GM20431 (cell line): ENCODE measurements at regions not wholly inside any gene's neighbourhood (a gene's known extent, or its start where the extent isn't known, plus 50 kb on each side); places are given as distances from the start of the nearest gene placed in this dataset.
"Not testable (repeated sequence)": the region's sequence is repeated elsewhere in the genome, so short reads cannot be mapped to it uniquely, and the experiment has no call there.

ENCODE experiments used
- in situ Hi-C: fragments of 300-500 bp; cut with MseI, MboI; formaldehyde crosslinking; loops from one replicate; pipeline ENCODE4 v1.15.0; 2020; ENCODE audit warnings: low sequenced_read_pairs; ENCODE audit not compliant: unreplicated experiment

DNA sequence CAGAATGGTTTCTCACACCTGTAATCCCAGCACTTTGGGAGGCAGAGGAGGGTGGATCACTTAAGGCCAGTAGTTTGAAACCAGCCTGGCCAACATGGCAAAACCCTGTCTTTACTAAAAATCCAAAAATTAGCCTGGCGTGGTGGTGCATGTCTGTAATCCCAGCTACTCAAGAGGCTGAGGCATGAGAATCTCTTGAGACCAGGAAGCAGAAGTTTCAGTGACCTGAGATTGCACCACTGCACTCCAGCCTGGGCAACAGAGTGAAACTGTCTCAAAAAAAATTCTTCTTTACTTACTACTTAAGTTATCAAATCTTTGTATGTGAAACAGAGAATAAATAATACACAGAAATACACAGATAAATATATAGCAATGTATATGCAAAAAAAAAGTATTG, 210.2 kb upstream of the NRG3 start:
- in situ Hi-C loops, result not testable (repeated sequence)

DNA sequence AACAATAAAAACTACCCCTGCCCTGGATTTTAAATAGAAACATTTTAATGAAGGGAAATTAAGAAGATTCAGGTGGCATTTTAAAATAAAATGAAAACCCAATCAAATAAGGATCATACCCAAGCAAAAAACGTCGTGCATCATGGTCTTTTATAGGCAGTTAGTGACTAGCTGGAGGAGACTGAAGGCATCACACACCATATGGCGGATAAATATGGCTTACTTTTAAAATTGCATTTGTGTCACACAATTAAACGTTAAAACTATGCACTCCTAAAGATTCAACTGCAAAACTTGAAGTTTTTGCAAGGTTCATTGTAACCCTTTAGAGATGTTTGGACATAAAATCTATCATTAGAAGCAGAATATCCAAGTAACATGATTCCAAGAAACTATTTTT, 200.1 kb upstream of the NRG3 start:
- in situ Hi-C loops, result no loop called here

GRCh38 chr10:81679291-81679690, 195.7 kb upstream of the NRG3 start:
- in situ Hi-C loops, result no loop called here

- in situ Hi-C loops, result no loop called here
Observed at GRCh38 chr10:81680359-81680758, 194.6 kb upstream of the NRG3 start.

DNA sequence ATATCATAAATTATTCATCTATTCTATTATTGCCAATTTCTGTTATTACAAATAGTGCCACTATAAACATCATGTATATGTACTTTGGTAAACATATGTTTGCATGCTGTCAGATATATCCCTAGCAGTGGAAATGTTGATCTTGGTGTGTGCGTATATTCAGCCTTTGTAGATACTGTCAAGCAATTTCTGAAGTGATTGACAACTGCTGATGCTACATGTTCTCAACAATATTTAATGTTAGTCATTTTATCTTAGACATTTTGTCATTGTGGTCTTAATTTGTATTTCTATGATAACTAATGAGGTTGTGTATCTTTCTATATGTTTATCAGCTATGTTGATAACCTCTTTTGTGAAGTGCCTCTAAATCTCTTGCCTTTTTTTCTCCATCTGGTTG, 186.5 kb upstream of the NRG3 start:
- in situ Hi-C loops, result no loop called here

GRCh38 chr10:81696609-81697388, 178.2 kb upstream of the NRG3 start:
- in situ Hi-C loops, result no loop called here

DNA sequence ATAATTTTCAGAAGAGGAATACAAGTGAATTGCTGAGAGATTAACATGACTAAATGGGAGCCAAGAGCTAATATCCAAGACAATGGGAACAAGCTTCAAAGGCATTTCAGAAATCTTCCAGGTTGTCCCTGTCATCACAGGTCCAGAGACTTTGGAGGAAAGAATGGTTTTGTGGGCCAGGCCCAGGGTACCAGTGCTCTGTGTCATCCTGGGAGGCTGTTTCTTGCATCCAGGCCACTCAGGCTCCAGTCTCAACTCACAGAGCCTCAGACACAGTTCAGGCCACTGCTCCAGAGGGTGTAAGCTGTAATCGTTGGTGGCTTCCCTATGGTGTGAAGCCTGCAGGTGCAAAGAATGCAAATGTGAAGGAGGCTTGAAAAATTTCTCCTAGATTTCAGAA, 170.4 kb upstream of the NRG3 start:
- in situ Hi-C loops, result no loop called here

- in situ Hi-C loops, result no loop called here
Observed at GRCh38 chr10:81708416-81708815, 166.6 kb upstream of the NRG3 start.

- in situ Hi-C loops, result no loop called here
Observed at GRCh38 chr10:81708929-81709328, 166.1 kb upstream of the NRG3 start.

GRCh38 chr10:81722399-81722798, 152.6 kb upstream of the NRG3 start:
- in situ Hi-C loops, result no loop called here

GRCh38 chr10:81724431-81724830, 150.6 kb upstream of the NRG3 start:
- in situ Hi-C loops, result no loop called here

GRCh38 chr10:81725851-81726250, 149.1 kb upstream of the NRG3 start:
- in situ Hi-C loops, result no loop called here

DNA sequence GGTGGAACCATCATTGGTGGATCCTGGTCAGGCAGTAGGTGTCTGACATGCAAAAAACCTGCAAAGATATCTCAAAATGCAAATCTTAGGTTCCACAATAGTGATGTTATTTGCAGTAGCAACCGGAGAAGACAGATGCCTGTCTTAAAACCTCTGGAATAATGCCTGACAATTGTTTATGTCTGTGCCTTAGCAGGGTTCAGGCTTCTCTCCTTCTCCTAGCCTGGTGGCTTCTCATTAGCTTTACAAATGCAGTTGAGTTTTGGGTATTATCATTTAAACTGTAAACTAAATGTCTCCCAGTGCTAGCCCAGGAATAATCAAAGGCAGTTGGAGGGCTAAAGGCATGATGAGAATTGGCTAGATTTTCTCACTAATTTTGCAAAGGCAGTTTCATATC, 146.3 kb upstream of the NRG3 start:
- in situ Hi-C loops, result no loop called here

GRCh38 chr10:81730891-81731290, 144.1 kb upstream of the NRG3 start:
- in situ Hi-C loops, result no loop called here

DNA sequence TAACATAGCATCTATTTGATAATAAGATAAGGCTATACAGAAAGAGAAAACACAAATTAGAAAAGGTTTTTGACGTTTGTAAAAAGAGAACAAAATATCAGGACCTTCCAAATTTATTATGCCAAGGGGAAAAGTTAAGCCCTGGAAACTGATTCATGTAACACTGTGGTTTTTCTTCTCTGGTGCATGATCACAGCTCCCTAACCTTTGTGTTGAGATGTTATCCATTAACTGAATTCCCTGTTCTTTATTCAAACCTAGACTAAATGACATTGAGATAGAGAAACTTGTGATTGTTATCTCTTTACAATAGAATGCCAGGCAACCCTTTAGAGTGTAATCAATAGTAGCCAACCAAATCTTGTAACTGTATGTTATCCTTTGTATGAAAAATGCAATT, 141.5 kb upstream of the NRG3 start:
- in situ Hi-C loops, result no loop called here

GRCh38 chr10:81735167-81735566, 139.8 kb upstream of the NRG3 start:
- in situ Hi-C loops, result not testable (repeated sequence)

GRCh38 chr10:81759111-81759510, 115.9 kb upstream of the NRG3 start:
- in situ Hi-C loops, result no loop called here

- in situ Hi-C loops, result no loop called here
Observed at GRCh38 chr10:81784111-81784597, 90.8 kb upstream of the NRG3 start.

DNA sequence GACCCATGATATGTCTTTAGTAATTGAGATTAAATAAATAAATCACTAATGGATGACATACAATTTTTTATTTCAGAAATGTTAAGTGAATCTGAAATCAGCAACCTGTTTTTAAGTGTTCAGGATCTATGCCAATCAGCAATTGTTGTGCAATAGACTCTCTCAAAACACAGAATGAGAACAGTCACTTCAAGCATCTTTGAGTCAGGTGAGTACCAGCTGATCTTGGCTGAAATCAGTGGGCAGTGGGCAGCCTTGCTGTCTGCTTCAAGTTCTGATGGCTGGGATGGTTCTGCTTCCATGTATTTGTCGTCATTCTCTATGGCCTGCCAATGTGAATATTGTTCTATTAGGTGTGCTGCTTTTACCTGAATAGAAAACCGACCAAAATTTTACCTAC, 82.3 kb upstream of the NRG3 start:
- in situ Hi-C loops, result no loop called here

- in situ Hi-C loops, result no loop called here
Observed at GRCh38 chr10:81806842-81807241, 68.2 kb upstream of the NRG3 start.

DNA sequence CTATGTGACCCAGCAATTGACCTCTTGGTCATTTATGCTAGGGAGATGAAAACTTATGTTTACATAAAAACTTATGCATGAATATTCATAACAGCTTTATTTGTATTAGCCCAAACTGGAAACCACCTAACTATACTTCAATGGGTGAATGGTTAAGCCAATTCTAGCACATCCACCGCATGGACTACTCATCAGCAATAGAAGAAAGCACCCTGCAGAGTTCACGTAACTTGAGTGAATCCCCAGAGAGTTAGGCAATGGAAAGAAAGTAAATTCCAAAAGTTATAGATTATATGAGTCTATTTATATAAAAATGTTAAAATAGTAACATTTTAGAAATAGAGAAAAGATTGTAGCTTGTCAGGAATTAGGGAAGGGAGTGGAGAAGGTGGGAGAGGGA, 60.2 kb upstream of the NRG3 start:
- in situ Hi-C loops, result no loop called here

- in situ Hi-C loops, result no loop called here
Observed at GRCh38 chr10:81817596-81818170, 57.3 kb upstream of the NRG3 start.
